ENCODE measurements at regions not wholly inside any gene's neighbourhood (a gene's known extent, or its start where the extent isn't known, plus 50 kb on each side); places are given as distances from the start of the nearest gene placed in this dataset.

- H3K27me3 ChIP-seq (ENCODE audit: insufficient read depth, low read length): no peaks in the 10 kb centered on the region
- no peak overlapping the region for H4K12ac ChIP-seq (ENCODE audit: low read depth, low read length)
- no peak overlapping the region for H2BK120ac ChIP-seq (ENCODE audit: insufficient read depth, low read length, poor library complexity)
- H3K79me2 ChIP-seq (ENCODE audit: control insufficient read depth, insufficient read depth, low read length, poor library complexity): no peaks in the 10 kb centered on the region
- no peak overlapping the region for H2BK5ac ChIP-seq (ENCODE audit: low read depth, low read length, poor library complexity)
- DNase-seq: no peak
- no peak overlapping the region for H3K18ac ChIP-seq (ENCODE audit: low read length)
- no peak overlapping the region for H3K4ac ChIP-seq (ENCODE audit: low read depth, low read length)
- H3K4me2 ChIP-seq (ENCODE audit: low read length): no peak overlapping the region
- H3K36me3 ChIP-seq (ENCODE audit: control insufficient read depth in 1 of 2, insufficient read depth in 2 of 2, low read length in 2 of 2): no peaks in the 10 kb centered on the region
- H3K23ac ChIP-seq (ENCODE audit: low read length): no peak overlapping the region
- no peak overlapping the region for H2AK5ac ChIP-seq (ENCODE audit: low read length)
- H3K14ac ChIP-seq (ENCODE audit: low read length): no peak overlapping the region
- no peaks in the 10 kb centered on the region for H3K4me1 ChIP-seq (ENCODE audit: control insufficient read depth in 1 of 2, insufficient read depth in 2 of 2, low read length in 2 of 2)
- WGBS (ENCODE audit: extremely low coverage, insufficient coverage, insufficient read length): no CpG with 5 or more reads among the region's 1 CpG
- H2AFZ ChIP-seq (ENCODE audit: insufficient read depth, low read length, poor library complexity): no peak overlapping the region
- H3K9ac ChIP-seq (ENCODE audit: low read length): no peak overlapping the region
- no peak overlapping the region for H3K27ac ChIP-seq (ENCODE audit: low read depth, low read length)
- H2BK12ac ChIP-seq (ENCODE audit: low read length): no peak overlapping the region
- H4K91ac ChIP-seq (ENCODE audit: low read depth, low read length): no peak overlapping the region
- H3K79me1 ChIP-seq (ENCODE audit: low read length): peaks cover 3% of the 10 kb centered on the region
- H4K8ac ChIP-seq (ENCODE audit: low read depth, low read length): no peak overlapping the region
- no peaks in the 10 kb centered on the region for H3K9me3 ChIP-seq (ENCODE audit: insufficient read depth, low read depth, low read length)
- H3K4me3 ChIP-seq (ENCODE audit: low read depth, low read length): no peak overlapping the region
Measured at GRCh38 chr4:179467878-179468277, 2025.6 kb upstream of the AGA start.

GRCh38 chr4:179472164-179472563 is 2029.9 kb upstream of the AGA start:
- Histone ChIP-seq H3K14ac (ENCODE audit: low read length) (no peak overlapping the region), H3K79me1 (ENCODE audit: low read length) (no peaks in the 10 kb centered on the region), H3K23ac (ENCODE audit: low read length) (no peak overlapping the region), H3K4me1 (ENCODE audit: control insufficient read depth in 1 of 2, insufficient read depth in 2 of 2, low read length in 2 of 2) (no peaks in the 10 kb centered on the region), H3K79me2 (ENCODE audit: control insufficient read depth, insufficient read depth, low read length, poor library complexity) (no peaks in the 10 kb centered on the region), H4K12ac (ENCODE audit: low read depth, low read length) (no peak overlapping the region), H2AK5ac (ENCODE audit: low read length) (no peak overlapping the region), H2AFZ (ENCODE audit: insufficient read depth, low read length, poor library complexity) (no peak overlapping the region), H3K4me3 (ENCODE audit: low read depth, low read length) (no peak overlapping the region), H3K9ac (ENCODE audit: low read length) (no peak overlapping the region), H3K4ac (ENCODE audit: low read depth, low read length) (no peak overlapping the region), H3K18ac (ENCODE audit: low read length) (no peak overlapping the region), H3K9me3 (ENCODE audit: insufficient read depth, low read depth, low read length) (peaks cover 2% of the 10 kb centered on the region), H3K4me2 (ENCODE audit: low read length) (no peak overlapping the region), H3K27ac (ENCODE audit: low read depth, low read length) (no peak overlapping the region), H3K27me3 (ENCODE audit: insufficient read depth, low read length) (no peaks in the 10 kb centered on the region), H2BK120ac (ENCODE audit: insufficient read depth, low read length, poor library complexity) (no peak overlapping the region), H4K91ac (ENCODE audit: low read depth, low read length) (no peak overlapping the region), H3K36me3 (ENCODE audit: control insufficient read depth in 1 of 2, insufficient read depth in 2 of 2, low read length in 2 of 2) (no peaks in the 10 kb centered on the region), H2BK12ac (ENCODE audit: low read length) (no peak overlapping the region), H2BK5ac (ENCODE audit: low read depth, low read length, poor library complexity) (no peak overlapping the region), H4K8ac (ENCODE audit: low read depth, low read length) (no peak overlapping the region)
- no peak for DNase-seq

DNA sequence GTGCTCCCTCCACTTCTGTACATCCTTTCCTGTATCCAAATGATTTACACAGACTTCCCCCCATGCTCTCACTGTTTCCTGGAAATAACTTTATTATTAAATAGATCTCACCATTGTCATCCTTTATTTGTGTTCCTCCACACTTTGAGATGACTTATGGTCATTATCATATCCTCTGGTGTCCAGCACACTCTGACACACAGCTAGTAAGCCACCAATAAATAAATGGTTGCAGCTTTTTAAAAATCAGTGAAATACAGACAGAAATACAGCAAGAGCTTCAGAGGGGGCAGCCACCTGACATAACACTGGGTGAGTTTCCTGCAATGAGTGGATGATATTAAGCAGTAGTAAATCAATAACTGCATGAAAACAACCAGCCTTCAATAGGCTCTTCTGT is 2036.4 kb upstream of the AGA start:
- Histone ChIP-seq H3K79me1 (ENCODE audit: low read length) (no peaks in the 10 kb centered on the region), H3K4me3 (ENCODE audit: low read depth, low read length) (no peak overlapping the region), H4K12ac (ENCODE audit: low read depth, low read length) (no peak overlapping the region), H3K27ac (ENCODE audit: low read depth, low read length) (no peak overlapping the region), H3K23ac (ENCODE audit: low read length) (no peak overlapping the region), H3K18ac (ENCODE audit: low read length) (no peak overlapping the region), H3K9me3 (ENCODE audit: insufficient read depth, low read depth, low read length) (peaks cover 4% of the 10 kb centered on the region), H3K27me3 (ENCODE audit: insufficient read depth, low read length) (no peaks in the 10 kb centered on the region), H3K79me2 (ENCODE audit: control insufficient read depth, insufficient read depth, low read length, poor library complexity) (no peaks in the 10 kb centered on the region), H3K4ac (ENCODE audit: low read depth, low read length) (no peak overlapping the region), H2BK12ac (ENCODE audit: low read length) (no peak overlapping the region), H3K36me3 (ENCODE audit: control insufficient read depth in 1 of 2, insufficient read depth in 2 of 2, low read length in 2 of 2) (no peaks in the 10 kb centered on the region), H2AFZ (ENCODE audit: insufficient read depth, low read length, poor library complexity) (no peak overlapping the region), H2BK120ac (ENCODE audit: insufficient read depth, low read length, poor library complexity) (no peak overlapping the region), H4K8ac (ENCODE audit: low read depth, low read length) (no peak overlapping the region), H3K9ac (ENCODE audit: low read length) (no peak overlapping the region), H4K91ac (ENCODE audit: low read depth, low read length) (no peak overlapping the region), H3K4me2 (ENCODE audit: low read length) (no peak overlapping the region), H3K14ac (ENCODE audit: low read length) (no peak overlapping the region), H3K4me1 (ENCODE audit: control insufficient read depth in 1 of 2, insufficient read depth in 2 of 2, low read length in 2 of 2) (no peaks in the 10 kb centered on the region), H2BK5ac (ENCODE audit: low read depth, low read length, poor library complexity) (no peak overlapping the region), H2AK5ac (ENCODE audit: low read length) (no peak overlapping the region)
- no peak for DNase-seq

GRCh38 chr4:179485781-179486180 is 2043.5 kb upstream of the AGA start:
- no peak overlapping the region for H3K18ac ChIP-seq (ENCODE audit: low read length)
- H4K12ac ChIP-seq (ENCODE audit: low read depth, low read length): no peak overlapping the region
- no peak overlapping the region for H3K27ac ChIP-seq (ENCODE audit: low read depth, low read length)
- H3K27me3 ChIP-seq (ENCODE audit: insufficient read depth, low read length): no peaks in the 10 kb centered on the region
- H2AK5ac ChIP-seq (ENCODE audit: low read length): no peak overlapping the region
- H2BK5ac ChIP-seq (ENCODE audit: low read depth, low read length, poor library complexity): no peak overlapping the region
- no peak overlapping the region for H2BK120ac ChIP-seq (ENCODE audit: insufficient read depth, low read length, poor library complexity)
- H3K4me1 ChIP-seq (ENCODE audit: control insufficient read depth in 1 of 2, insufficient read depth in 2 of 2, low read length in 2 of 2): no peaks in the 10 kb centered on the region
- H3K4ac ChIP-seq (ENCODE audit: low read depth, low read length): no peak overlapping the region
- no peak overlapping the region for H4K91ac ChIP-seq (ENCODE audit: low read depth, low read length)
- no peaks in the 10 kb centered on the region for H3K79me2 ChIP-seq (ENCODE audit: control insufficient read depth, insufficient read depth, low read length, poor library complexity)
- DNase-seq: no peak
- H2AFZ ChIP-seq (ENCODE audit: insufficient read depth, low read length, poor library complexity): no peak overlapping the region
- no peak overlapping the region for H3K23ac ChIP-seq (ENCODE audit: low read length)
- no peaks in the 10 kb centered on the region for H3K36me3 ChIP-seq (ENCODE audit: control insufficient read depth in 1 of 2, insufficient read depth in 2 of 2, low read length in 2 of 2)
- no peak overlapping the region for H3K4me3 ChIP-seq (ENCODE audit: low read depth, low read length)
- H2BK12ac ChIP-seq (ENCODE audit: low read length): no peak overlapping the region
- H3K4me2 ChIP-seq (ENCODE audit: low read length): no peak overlapping the region
- no CpG with 5 or more reads among the region's 3 CpGs for WGBS (ENCODE audit: extremely low coverage, insufficient coverage, insufficient read length)
- no peak overlapping the region for H3K9ac ChIP-seq (ENCODE audit: low read length)
- H3K9me3 ChIP-seq (ENCODE audit: insufficient read depth, low read depth, low read length): no peaks in the 10 kb centered on the region
- H4K8ac ChIP-seq (ENCODE audit: low read depth, low read length): no peak overlapping the region
- no peaks in the 10 kb centered on the region for H3K79me1 ChIP-seq (ENCODE audit: low read length)
- no peak overlapping the region for H3K14ac ChIP-seq (ENCODE audit: low read length)
